Pancreas (tissue), 10 donors: ENCODE measurements at regions not wholly inside any gene's neighbourhood (a gene's known extent, or its start where the extent isn't known, plus 50 kb on each side); places are given as distances from the start of the nearest gene placed in this dataset.
"Not testable (repeated sequence)": the region's sequence is repeated elsewhere in the genome, so short reads cannot be mapped to it uniquely, and the experiment has no call there.

Experiments used
- ATAC-seq, 4 donors: fragments of 200-7000 bp; cut with Tn5 transposase; one replicate each; pipeline versions ENCODE4 v1.8.0 to v1.9.1; 2020; ENCODE audit warnings: mild to moderate bottlenecking in 4 of 4, moderate library complexity in 4 of 4
- DNase-seq, 6 donors: peaks; one replicate each; pipeline ENCODE4 v3.0.0-alpha.2; 2020
- FAIRE-seq: peaks from 2 replicates; lab custom pipeline; 2012; peaks lifted over from hg19 to GRCh38; lab: Jason Lieb, UNC
- H3K27ac ChIP-seq, 4 donors: fragments of 200-600 bp; sonication (generic); 1 replicate in 3 of 4; 2 replicates in 1 of 4; pipeline versions ENCODE4 v1.5.0 to v1.8.0; 2020
- H3K27me3 ChIP-seq, 4 donors: fragments of 200-600 bp; one replicate each; pipeline ENCODE4 v1.8.0; 2021
- H3K36me3 ChIP-seq, 3 donors: fragments of 200-600 bp; sonication (generic) in 1 of 3; one replicate each; pipeline versions ENCODE4 v1.5.0 to v1.8.0; 2020 to 2021
- H3K4me1 ChIP-seq, 3 donors: fragments of 200-600 bp; one replicate each; pipeline ENCODE4 v1.8.0; 2021
- H3K4me3 ChIP-seq, 4 donors: fragments of 200-600 bp; sonication (generic) in 2 of 4; one replicate each; pipeline versions ENCODE4 v1.5.0 to v1.8.0; 2020 to 2021
- H3K9me3 ChIP-seq, 4 donors: fragments of 200-600 bp; one replicate each; pipeline ENCODE4 v1.8.0; 2021
- WGBS, 2 donors: extraction: QIAGEN DNeasy Blood & Tissue Kit; methylation state at CpG; one replicate each; pipeline ENCODE4 v1.1.7; 2013; 5-methylcytosine and 5-hydroxymethylcytosine counted together
- intact Hi-C, 3 donors: fragments of 100-400 bp; cut with DNase I; formaldehyde crosslinking; loops; one replicate each; pipeline versions ENCODE4 v1.11.1 to v1.14.2; 2022
- TF ChIP-seq, protein P1 (sequence below), 4 donors: fragments of 200-600 bp; sonication (generic) in 3 of 4; IDR thresholded peaks; one replicate each; pipeline versions ENCODE4 v1.5.0 to v1.8.0; 2021; ENCODE audit warnings: antibody characterized with exemption in 4 of 4
- donor health status: healthy with polysubstance abuse.
- donor health status: DM: no; HTN: no; CAD: no; lungs with moderate emphysema.
- donor health status: DM: no; HTN: no; CAD: no.
- donor health status: control.
- donor health status: control.
- donor health status: Bipolar disorder and iron deficiency.
- donor health status: DM: yes; HTN: yes; CAD: no.
- donor health status: DM: no; HTN: no; CAD: no.
- donor health status: DM: no; HTN: no; CAD: no.
- donor health status: DM: yes; HTN: yes; CAD: no.

- Histone ChIP-seq H3K4me3 (no peak overlapping the region), H3K36me3 (no peaks in the 10 kb centered on the region), H3K4me1 (no peaks in the 10 kb centered on the region), H3K9me3 (no peaks in the 10 kb centered on the region), H3K27me3 (no peaks in the 10 kb centered on the region), H3K27ac (no peak overlapping the region)
- DNase-seq (no peak), FAIRE-seq (no peak), ATAC-seq (no peak)
- WGBS, 2 donors, result 90 to 94% methylated on average over 7 of the region's 7 CpGs
- intact Hi-C loops, result no loop called here
- TF ChIP-seq, protein P1, sequence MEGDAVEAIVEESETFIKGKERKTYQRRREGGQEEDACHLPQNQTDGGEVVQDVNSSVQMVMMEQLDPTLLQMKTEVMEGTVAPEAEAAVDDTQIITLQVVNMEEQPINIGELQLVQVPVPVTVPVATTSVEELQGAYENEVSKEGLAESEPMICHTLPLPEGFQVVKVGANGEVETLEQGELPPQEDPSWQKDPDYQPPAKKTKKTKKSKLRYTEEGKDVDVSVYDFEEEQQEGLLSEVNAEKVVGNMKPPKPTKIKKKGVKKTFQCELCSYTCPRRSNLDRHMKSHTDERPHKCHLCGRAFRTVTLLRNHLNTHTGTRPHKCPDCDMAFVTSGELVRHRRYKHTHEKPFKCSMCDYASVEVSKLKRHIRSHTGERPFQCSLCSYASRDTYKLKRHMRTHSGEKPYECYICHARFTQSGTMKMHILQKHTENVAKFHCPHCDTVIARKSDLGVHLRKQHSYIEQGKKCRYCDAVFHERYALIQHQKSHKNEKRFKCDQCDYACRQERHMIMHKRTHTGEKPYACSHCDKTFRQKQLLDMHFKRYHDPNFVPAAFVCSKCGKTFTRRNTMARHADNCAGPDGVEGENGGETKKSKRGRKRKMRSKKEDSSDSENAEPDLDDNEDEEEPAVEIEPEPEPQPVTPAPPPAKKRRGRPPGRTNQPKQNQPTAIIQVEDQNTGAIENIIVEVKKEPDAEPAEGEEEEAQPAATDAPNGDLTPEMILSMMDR (IDR thresholded peaks at IDR 0.05), result no peak
Measured at GRCh38 chr7:76133164-76133775, 68.4 kb upstream of the SRRM3 start.

DNA sequence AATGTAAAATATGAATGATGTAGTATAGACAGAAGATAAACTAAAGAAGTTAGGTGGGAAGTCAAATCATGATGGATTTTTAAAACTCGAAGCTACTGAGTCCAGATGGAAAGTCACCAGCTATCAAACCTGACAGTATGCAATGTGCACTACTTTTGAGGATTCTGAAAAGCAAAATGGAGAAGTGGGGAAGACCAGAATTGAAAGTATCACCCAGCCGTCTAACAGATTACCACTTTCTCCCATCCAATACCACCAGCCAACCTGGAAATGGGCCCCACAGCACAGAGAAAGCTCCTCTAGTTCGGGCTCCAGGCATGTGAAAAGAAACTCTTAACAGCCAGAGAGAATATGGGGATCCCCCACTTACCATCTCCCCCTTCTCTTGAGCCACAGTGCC is 67.9 kb upstream of the SRRM3 start:
- ATAC-seq, result no peak
- TF ChIP-seq, protein P1 (IDR thresholded peaks at IDR 0.05), result no peak
- intact Hi-C loops, result no loop called here
- Histone ChIP-seq H3K9me3 (no peaks in the 10 kb centered on the region), H3K4me1 (no peaks in the 10 kb centered on the region), H3K4me3 (no peak overlapping the region), H3K36me3 (no peaks in the 10 kb centered on the region), H3K27me3 (no peaks in the 10 kb centered on the region), H3K27ac (no peak overlapping the region)
- no peak for FAIRE-seq
- DNase-seq, result no peak
- 62 to 64% methylated on average over 3 of the region's 3 CpGs for WGBS, 2 donors

GRCh38 chr7:76135263-76135662 is 66.4 kb upstream of the SRRM3 start:
- H3K4me3 ChIP-seq, H3K4me1 ChIP-seq, intact Hi-C loops, H3K36me3 ChIP-seq, ATAC-seq, DNase-seq, H3K27me3 ChIP-seq, H3K27ac ChIP-seq, H3K9me3 ChIP-seq, FAIRE-seq: not testable (repeated sequence)
- WGBS, 2 donors, result 64 to 72% methylated on average over 2 of the region's 2 CpGs

DNA sequence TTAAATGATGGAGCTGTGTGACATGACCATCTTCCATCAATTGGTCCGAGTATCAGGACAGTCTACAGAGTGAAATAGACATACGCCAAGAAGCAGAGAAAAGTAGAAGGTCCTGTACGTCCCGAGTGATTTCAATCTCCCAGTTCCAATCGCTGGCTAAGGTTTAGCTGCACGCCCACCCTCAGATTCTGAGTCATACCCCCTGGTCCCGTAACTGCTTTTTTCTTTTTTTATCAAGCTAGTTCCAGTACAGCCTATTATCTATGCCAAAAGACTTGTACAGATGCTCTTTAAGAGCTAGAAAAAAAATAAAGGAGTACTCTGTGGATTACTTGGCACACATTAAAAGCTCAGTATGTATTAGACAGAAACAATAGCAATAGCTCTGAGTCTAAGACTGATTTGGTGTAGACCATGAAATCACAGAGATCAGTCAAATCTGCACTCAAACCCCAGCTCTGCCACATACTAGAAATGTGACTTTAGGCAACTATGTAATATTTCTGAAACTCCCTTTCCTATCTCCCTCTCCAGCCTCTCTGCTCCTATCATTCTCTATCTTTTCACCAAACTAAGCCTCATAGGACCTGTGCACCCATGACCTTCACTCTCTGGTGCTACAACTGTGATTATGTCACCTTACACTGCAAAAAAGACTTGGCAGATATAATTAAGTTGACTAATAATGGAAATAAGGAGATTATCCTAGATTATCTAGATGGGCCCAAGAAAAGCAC is 63.0 kb upstream of the SRRM3 start:
- ATAC-seq, DNase-seq, intact Hi-C loops, FAIRE-seq, H3K4me3 ChIP-seq, H3K36me3 ChIP-seq, H3K27me3 ChIP-seq, H3K9me3 ChIP-seq, H3K27ac ChIP-seq, H3K4me1 ChIP-seq: not testable (repeated sequence)
- WGBS, 2 donors, result 80 to 90% methylated on average over 7 of the region's 7 CpGs

GRCh38 chr7:76139670-76140069 is 62.0 kb upstream of the SRRM3 start:
- FAIRE-seq (no peak), ATAC-seq (no peak), DNase-seq (no peak)
- WGBS, 2 donors, result 70 to 89% methylated on average over 1 of the region's 1 CpG
- H3K36me3 ChIP-seq, result no peaks in the 10 kb centered on the region
- H3K4me1 ChIP-seq, result peaks cover 0 to 12% (median 0%) of the 10 kb centered on the region in 3 donors
- no peak overlapping the region for H3K4me3 ChIP-seq
- TF ChIP-seq, protein P1 (IDR thresholded peaks at IDR 0.05), result no peak
- intact Hi-C loops, result no loop called here
- no peaks in the 10 kb centered on the region for H3K27me3 ChIP-seq
- no peaks in the 10 kb centered on the region for H3K9me3 ChIP-seq
- H3K27ac ChIP-seq, result no peak overlapping the region

GRCh38 chr7:76140259-76140658 is 61.4 kb upstream of the SRRM3 start:
- intact Hi-C loops, H3K36me3 ChIP-seq, H3K4me3 ChIP-seq, H3K27me3 ChIP-seq, H3K9me3 ChIP-seq, ATAC-seq, FAIRE-seq, DNase-seq, H3K27ac ChIP-seq: not testable (repeated sequence)
- peaks cover 0 to 14% (median 5%) of the 10 kb centered on the region in 3 donors for H3K4me1 ChIP-seq
- WGBS, 2 donors, result 74 to 84% methylated on average over 3 of the region's 3 CpGs
